Heart left ventricle (tissue), 16 donors: ENCODE measurements at regions not wholly inside any gene's neighbourhood (a gene's known extent, or its start where the extent isn't known, plus 50 kb on each side); places are given as distances from the start of the nearest gene placed in this dataset.
A peak's percentile ranks its signal among the peaks of the same experiment; 100 is the strongest.

Experiments
- ATAC-seq, 4 donors: fragments of 200-7000 bp; cut with Tn5 transposase; one replicate each; pipeline ENCODE4 v1.9.1; 2020 to 2022; ENCODE audit warnings: moderate library complexity in 4 of 4, mild to moderate bottlenecking in 3 of 4, moderate number of reproducible peaks in 1 of 4
- DNase-seq, 5 donors: peaks; one replicate each; pipeline ENCODE4 v3.0.0-alpha.2; 2020
- H3K27ac ChIP-seq, 12 donors: fragments of 200-600 bp; sonication (generic) in 4 of 12; one replicate each; pipeline versions ENCODE4 v1.5.0 to v1.8.0; 2016 to 2022; ENCODE audit warnings: mild to moderate bottlenecking in 2 of 12
- H3K27me3 ChIP-seq, 9 donors: fragments of 200-600 bp; sonication (generic) in 2 of 9; one replicate each; pipeline versions ENCODE4 v1.5.1 to v1.8.0; 2016 to 2022; ENCODE audit warnings: mild to moderate bottlenecking in 3 of 9
- H3K36me3 ChIP-seq, 9 donors: fragments of 200-600 bp; sonication (generic) in 2 of 9; one replicate each; pipeline versions ENCODE4 v1.5.0 to v1.8.0; 2018 to 2022; ENCODE audit warnings: mild to moderate bottlenecking in 2 of 9
- H3K4me1 ChIP-seq, 12 donors: fragments of 200-600 bp; sonication (generic) in 4 of 12; one replicate each; pipeline versions ENCODE4 v1.5.0 to v1.8.0; 2016 to 2022; ENCODE audit warnings: mild to moderate bottlenecking in 3 of 12
- H3K4me3 ChIP-seq, 12 donors: fragments of 200-600 bp; sonication (generic) in 4 of 12; one replicate each; pipeline versions ENCODE4 v1.5.0 to v1.8.0; 2017 to 2022; ENCODE audit warnings: mild to moderate bottlenecking in 9 of 12, moderate library complexity in 4 of 12
- H3K9me3 ChIP-seq, 12 donors: fragments of 200-600 bp; sonication (generic) in 4 of 12; one replicate each; pipeline versions ENCODE4 v1.5.0 to v1.8.0; 2016 to 2022; ENCODE audit warnings: mild to moderate bottlenecking in 1 of 12
- POLR2A ChIP-seq, 2 donors: fragments of 450-650 bp; IDR thresholded peaks; one replicate each; pipeline ENCODE4 v1.6.1; 2017; ENCODE audit warnings: antibody characterized with exemption in 2 of 2, mild to moderate bottlenecking in 2 of 2, moderate library complexity in 2 of 2
- WGBS, 4 donors: extraction: QIAGEN DNeasy Blood & Tissue Kit in 2 of 4; methylation state at CpG; one replicate each; pipeline versions ENCODE4 v1.1.5 to v1.1.7; 2013 to 2018; 5-methylcytosine and 5-hydroxymethylcytosine counted together
- intact Hi-C, 10 donors: fragments of 100-400 bp; cut with DNase I; formaldehyde crosslinking; loops; one replicate each; pipeline versions ENCODE4 v1.11.1 to v1.14.2; 2022
- TF ChIP-seq, protein P1 (sequence below), 12 donors: fragments of 200-600 bp; sonication (generic) in 4 of 12; IDR thresholded peaks; one replicate each; pipeline versions ENCODE4 v1.5.0 to v1.8.0; 2018 to 2022; ENCODE audit warnings: antibody characterized with exemption in 12 of 12, mild to moderate bottlenecking in 5 of 12
- donor health status: ischemic (EF 13 %, LVEDD 7.1; RV severe dilation, severe dysfunction).
- donor health status: healthy with polysubstance abuse.
- donor health status: DM: no; HTN: yes; CAD: no.
- donor health status: DM: no; HTN: no; CAD: no.
- donor health status: ischemic (EF 25% LVEDD 6.9; RV normal size, moderate dysfunction).
- donor health status: ischemic (EF 25% LVEDD 5.7; RV mildly dilated, moderate dysfunction).
- donor health status: healthy.
- donor health status: DM: yes; HTN: yes; CAD: no.
- donor health status: ischemic (EF 35%, LVEDD 5.7; RV mildly dilated, moderate dysfunction).
- donor health status: nonischemic (EF 11% LVEDD 7.7; RV severe dilation, severe dysfunction).
- donor health status: DM: yes; HTN: yes; CAD: no.
- donor health status: PGD.
- donor health status: ischemic (EF 29% LVEDD 5.4; RV normal size, mild dysfunction).
- donor health status: nonischemic (EF 23%, LVEDD 6.1; RV moderate dilation, normal function).

DNA sequence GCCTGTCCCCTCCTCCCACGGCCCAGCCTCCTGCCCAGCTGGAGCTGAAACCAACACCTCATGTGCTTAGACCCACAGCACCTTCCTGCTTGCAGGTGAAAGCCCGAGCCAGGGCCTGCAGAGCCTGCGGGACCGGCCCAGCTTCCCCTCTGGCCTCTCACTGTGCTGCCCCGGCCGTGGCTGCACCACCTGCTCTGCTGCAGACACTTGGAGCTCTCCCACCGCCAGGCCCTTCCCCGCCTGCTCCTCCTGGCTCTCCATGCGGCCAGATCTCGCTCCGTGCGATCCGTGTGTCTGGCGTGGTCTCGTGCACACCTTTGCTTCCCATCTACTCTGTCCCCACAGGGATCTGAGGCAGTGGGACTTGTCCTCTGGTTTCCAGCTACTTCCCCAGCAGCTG is 72.2 kb upstream of the FBRSL1 start:
- Histone ChIP-seq H3K4me3 (no peak overlapping the region), H3K36me3 (no peaks in the 10 kb centered on the region), H3K27ac (no peak overlapping the region), H3K9me3 (no peaks in the 10 kb centered on the region), H3K4me1 (peaks cover 0 to 10% (median 6%) of the 10 kb centered on the region in 12 donors), H3K27me3 (peaks cover 17 to 85% (median 35%) of the 10 kb centered on the region in 9 donors)
- DNase-seq (no peak), ATAC-seq (no peak)
- WGBS, 4 donors = 77 to 83% (median 78%) methylated on average over 14 to 15 of the region's 15 CpGs
- TF ChIP-seq, protein P1, sequence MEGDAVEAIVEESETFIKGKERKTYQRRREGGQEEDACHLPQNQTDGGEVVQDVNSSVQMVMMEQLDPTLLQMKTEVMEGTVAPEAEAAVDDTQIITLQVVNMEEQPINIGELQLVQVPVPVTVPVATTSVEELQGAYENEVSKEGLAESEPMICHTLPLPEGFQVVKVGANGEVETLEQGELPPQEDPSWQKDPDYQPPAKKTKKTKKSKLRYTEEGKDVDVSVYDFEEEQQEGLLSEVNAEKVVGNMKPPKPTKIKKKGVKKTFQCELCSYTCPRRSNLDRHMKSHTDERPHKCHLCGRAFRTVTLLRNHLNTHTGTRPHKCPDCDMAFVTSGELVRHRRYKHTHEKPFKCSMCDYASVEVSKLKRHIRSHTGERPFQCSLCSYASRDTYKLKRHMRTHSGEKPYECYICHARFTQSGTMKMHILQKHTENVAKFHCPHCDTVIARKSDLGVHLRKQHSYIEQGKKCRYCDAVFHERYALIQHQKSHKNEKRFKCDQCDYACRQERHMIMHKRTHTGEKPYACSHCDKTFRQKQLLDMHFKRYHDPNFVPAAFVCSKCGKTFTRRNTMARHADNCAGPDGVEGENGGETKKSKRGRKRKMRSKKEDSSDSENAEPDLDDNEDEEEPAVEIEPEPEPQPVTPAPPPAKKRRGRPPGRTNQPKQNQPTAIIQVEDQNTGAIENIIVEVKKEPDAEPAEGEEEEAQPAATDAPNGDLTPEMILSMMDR (IDR thresholded peaks at IDR 0.05) = no peak
- TF ChIP-seq POLR2A (IDR thresholded peaks at IDR 0.05) = no peak
- intact Hi-C loops = loop anchor here in 6 of 10 donors (5.0 to 10.0 kb wide), 3 partner anchors 105 to 265 kb away; no protein-coding TSS in a partner anchor

DNA sequence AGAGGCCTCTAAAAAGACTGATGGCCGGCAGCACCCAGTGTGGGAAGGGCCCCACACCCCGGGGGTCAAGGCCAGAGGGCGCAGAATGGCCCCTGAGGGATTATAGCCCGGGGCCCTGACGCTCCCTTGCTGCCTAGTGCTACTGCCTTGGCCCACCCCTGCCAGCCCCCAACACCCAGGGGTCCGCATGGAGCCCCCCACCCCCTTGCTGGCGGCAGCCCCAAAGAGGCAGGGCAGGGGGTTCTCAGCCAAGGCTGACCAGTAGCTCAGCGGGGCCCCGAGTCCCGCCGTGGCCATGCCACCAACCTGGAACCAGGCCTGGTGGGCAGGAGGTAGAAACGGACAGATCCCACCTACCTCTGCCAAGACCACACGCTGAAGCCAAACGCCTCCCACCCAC is 73.1 kb upstream of the FBRSL1 start:
- Histone ChIP-seq H3K36me3 (no peaks in the 10 kb centered on the region), H3K9me3 (no peaks in the 10 kb centered on the region), H3K27ac (no peak overlapping the region), H3K4me1 (peaks cover 0 to 10% (median 6%) of the 10 kb centered on the region in 12 donors), H3K27me3 (peaks cover 12 to 76% (median 34%) of the 10 kb centered on the region in 9 donors), H3K4me3 (no peak overlapping the region)
- ATAC-seq (no peak), DNase-seq (no peak)
- intact Hi-C loops = loop anchor here in 6 of 10 donors (5.0 to 10.0 kb wide), 3 partner anchors 105 to 265 kb away; no protein-coding TSS in a partner anchor
- TF ChIP-seq, protein P1 (IDR thresholded peaks at IDR 0.05) = no peak
- TF ChIP-seq POLR2A (IDR thresholded peaks at IDR 0.05) = no peak
- 82 to 100% (median 90%) methylated on average over 3 to 14 of the region's 14 CpGs for WGBS, 4 donors

DNA sequence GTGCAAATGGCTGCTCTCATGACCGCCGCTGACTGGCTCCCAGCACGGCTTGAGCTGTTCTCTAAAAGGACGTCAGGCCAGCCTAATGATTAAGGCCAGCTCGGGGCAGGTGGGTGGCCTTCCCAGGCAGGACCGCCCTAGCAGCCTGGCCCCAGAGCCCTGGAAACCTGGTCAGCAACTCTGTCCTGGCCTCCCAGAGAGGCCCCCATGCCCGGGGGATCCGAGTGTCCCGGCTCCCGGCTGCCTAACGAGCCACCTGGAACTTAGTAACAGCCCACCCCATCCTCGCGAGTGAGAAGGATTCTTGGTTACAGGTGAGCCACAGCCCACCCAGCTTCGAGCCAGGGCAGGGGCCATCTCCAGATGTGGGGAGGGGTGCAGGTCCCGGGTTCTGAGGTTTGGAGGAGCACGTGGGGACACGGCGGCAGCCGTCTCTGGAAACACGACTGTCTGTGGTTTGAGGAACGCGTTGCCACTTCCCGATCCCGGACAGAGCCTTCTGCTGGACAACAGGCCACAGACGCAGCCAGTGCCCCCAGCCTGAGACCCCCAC is 73.8 kb upstream of the FBRSL1 start:
- Histone ChIP-seq H3K36me3 (no peaks in the 10 kb centered on the region), H3K27ac (no peak overlapping the region), H3K9me3 (no peaks in the 10 kb centered on the region), H3K4me1 (peaks cover 0 to 10% (median 6%) of the 10 kb centered on the region in 12 donors), H3K27me3 (peaks cover 5 to 70% (median 34%) of the 10 kb centered on the region in 9 donors), H3K4me3 (no peak overlapping the region)
- WGBS, 4 donors = 83 to 86% (median 85%) methylated on average over 17 to 25 of the region's 25 CpGs
- intact Hi-C loops = loop anchor here in 6 of 10 donors (5.0 to 10.0 kb wide), 3 partner anchors 106 to 264 kb away; no protein-coding TSS in a partner anchor
- no peak for TF ChIP-seq POLR2A (IDR thresholded peaks at IDR 0.05)
- TF ChIP-seq, protein P1 (IDR thresholded peaks at IDR 0.05) = no peak
- DNase-seq (no peak), ATAC-seq (no peak)

DNA sequence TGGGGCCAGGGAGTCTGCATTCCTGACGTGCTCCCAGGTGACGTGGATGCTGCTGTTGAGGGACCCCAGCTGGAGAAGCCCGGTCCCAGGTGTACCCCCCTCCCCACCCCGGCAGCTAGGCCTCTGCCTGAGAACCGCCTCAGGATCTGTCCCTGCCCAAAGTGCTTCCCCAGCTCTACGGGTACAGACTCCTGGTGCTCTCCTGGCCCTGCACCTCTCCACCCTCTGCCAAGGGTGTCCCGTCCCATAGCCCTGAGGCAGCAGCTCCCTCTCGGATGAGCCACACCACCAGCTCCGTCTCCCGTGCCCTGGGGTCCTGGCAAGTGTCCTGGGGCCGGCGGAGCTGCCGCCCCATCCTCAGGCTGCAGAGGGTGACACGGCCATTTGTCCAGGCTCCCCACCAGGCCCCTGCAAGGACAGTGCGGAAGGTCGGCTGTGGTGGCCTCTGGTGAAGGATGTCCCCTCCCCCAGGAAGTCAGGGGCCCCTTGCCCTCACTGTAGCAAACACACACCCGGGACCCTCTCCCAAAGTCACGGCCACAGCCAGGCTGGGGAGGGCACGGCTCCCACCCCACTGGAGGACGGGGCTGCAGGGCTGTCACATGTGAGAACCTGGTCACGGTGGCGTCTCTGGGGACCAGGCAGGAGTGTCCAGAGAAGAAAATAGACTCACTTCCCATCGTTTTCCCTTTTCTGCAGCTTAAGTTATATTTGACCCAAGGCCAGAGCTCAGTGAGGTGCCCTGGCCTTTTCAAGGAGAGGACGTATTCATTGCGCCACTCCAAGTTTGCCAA is 74.4 kb upstream of the FBRSL1 start:
- intact Hi-C loops = loop anchor here (1.0 to 10.0 kb wide), 10 partner anchors 107 to 263 kb away; no protein-coding TSS in a partner anchor
- no peak overlapping the region for H3K4me3 ChIP-seq
- no peaks in the 10 kb centered on the region for H3K9me3 ChIP-seq
- peaks cover 0 to 10% (median 6%) of the 10 kb centered on the region in 12 donors for H3K4me1 ChIP-seq
- DNase-seq (no peak), ATAC-seq (peak; percentile 7 to 22 (median 9))
- H3K27me3 ChIP-seq = peaks cover 5 to 66% (median 31%) of the 10 kb centered on the region in 9 donors
- H3K36me3 ChIP-seq = no peaks in the 10 kb centered on the region
- WGBS, 4 donors = 56 to 70% (median 63%) methylated on average over 11 to 25 of the region's 25 CpGs
- no peak overlapping the region for H3K27ac ChIP-seq
- TF ChIP-seq POLR2A (IDR thresholded peaks at IDR 0.05) = no peak
- TF ChIP-seq, protein P1 (IDR thresholded peaks at IDR 0.05) = no peak
